VCaP (cell line): ENCODE measurements at regions not wholly inside any gene's neighbourhood (a gene's known extent, or its start where the extent isn't known, plus 50 kb on each side); places are given as distances from the start of the nearest gene placed in this dataset.

Source experiments
- H3K27ac ChIP-seq: fragments of 450-650 bp; 2 replicates; pipeline ENCODE4 v1.5.1; 2017
- TF ChIP-seq, protein P1 (sequence below): fragments of 450-650 bp; conservative IDR thresholded peaks from 2 replicates; pipeline ENCODE4 v1.5.1; 2017; ENCODE audit warnings: mild to moderate bottlenecking, moderate library complexity

DNA sequence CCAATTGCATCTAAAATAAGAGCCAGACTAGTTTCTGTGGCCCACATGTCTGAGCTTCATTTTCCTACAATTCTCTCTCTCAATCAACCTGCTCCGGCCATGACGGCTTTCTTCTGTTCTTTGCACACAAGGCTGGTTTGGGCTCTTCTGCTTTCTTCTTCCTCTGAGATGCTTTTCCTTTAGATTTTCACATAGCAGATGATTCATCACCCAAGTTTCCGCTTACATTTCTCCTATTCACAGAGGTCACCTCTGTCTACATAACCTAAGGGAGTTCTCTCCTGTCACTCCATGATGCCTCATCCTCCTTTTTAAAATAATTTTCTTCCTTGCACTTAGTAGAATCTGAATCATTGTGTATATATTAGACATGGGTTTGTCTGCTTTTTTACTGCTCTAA is 334.6 kb upstream of the TUSC1 start:
- TF ChIP-seq, protein P1, sequence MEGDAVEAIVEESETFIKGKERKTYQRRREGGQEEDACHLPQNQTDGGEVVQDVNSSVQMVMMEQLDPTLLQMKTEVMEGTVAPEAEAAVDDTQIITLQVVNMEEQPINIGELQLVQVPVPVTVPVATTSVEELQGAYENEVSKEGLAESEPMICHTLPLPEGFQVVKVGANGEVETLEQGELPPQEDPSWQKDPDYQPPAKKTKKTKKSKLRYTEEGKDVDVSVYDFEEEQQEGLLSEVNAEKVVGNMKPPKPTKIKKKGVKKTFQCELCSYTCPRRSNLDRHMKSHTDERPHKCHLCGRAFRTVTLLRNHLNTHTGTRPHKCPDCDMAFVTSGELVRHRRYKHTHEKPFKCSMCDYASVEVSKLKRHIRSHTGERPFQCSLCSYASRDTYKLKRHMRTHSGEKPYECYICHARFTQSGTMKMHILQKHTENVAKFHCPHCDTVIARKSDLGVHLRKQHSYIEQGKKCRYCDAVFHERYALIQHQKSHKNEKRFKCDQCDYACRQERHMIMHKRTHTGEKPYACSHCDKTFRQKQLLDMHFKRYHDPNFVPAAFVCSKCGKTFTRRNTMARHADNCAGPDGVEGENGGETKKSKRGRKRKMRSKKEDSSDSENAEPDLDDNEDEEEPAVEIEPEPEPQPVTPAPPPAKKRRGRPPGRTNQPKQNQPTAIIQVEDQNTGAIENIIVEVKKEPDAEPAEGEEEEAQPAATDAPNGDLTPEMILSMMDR, result no peak
- H3K27ac ChIP-seq, result no peak overlapping the region

DNA sequence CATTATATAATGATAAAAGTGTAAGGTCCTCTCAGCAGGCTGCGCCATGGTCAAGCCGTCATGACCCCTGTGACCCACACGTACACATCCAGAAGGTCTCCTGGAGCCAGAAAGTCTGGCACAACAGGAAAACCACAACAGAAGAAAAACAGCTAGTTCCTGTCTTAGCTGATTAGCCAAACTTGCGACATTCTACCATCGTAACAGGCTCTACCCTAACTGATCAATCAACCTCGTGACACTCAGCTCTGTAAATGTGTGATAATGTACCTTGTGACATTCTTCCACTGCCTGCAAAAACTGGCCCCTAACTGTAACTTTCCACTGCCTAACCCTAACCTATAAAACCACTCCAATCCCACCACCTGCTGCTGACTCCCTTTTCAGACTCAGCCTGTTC is 316.4 kb upstream of the TUSC1 start:
- no peak overlapping the region for H3K27ac ChIP-seq
- TF ChIP-seq, protein P1, result no peak

DNA sequence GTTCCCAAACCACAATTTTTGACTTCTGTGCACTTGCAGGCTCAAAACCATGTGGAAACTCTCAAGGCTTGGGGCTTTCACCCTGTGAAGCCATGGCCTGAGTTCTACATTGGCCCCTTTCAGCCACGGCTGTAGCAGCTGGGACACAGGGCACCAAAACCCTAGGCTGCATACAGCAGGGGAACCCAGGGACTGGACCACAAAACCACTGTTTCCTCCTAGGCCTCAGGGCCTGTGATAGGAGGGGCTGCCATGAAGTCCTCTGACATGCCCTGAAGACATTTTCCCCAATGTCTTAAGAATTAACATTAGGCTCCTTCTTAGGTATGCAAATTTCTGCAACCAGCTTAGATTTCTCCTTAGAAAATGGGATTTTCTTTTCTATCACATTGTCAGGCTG is 312.1 kb upstream of the TUSC1 start:
- H3K27ac ChIP-seq, result no peak overlapping the region
- TF ChIP-seq, protein P1, result no peak

DNA sequence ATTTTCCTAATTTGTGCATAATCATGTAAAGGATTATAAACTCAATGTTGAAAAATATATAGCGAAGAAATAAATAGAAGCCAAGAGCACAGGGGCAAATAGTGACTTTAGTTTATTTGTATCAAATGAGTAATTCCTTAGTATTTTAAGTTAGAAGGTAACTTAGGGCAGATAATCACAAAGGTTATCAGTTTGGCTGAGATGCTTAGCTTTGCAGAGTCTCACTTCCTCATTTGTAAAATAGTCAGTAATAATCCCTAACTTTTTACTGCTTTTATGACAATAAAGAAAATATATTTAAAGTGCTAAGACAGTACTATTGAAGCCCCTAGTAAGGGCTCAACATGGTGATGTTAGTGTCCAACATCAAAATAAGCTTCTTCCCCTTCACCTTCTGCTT is 297.4 kb upstream of the TUSC1 start:
- TF ChIP-seq, protein P1, result no peak
- no peak overlapping the region for H3K27ac ChIP-seq

DNA sequence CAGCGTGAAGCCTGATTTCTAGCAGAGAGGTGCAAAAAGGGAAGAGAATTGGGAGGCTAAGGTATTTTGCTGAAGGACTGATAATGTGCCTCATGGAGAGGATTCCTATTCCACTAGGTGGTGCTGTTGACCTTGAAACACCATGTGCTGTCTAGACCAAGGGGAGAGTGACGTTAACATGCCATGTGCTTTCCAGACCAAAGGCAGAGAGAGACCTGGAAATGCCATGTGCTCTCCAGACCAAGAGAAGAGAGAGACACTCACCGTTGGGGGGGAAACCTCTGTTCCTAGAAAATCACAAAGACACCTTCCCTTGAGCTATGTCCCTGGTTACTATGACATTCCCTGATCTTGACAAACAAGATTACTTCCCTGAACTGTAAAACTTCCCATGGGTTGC is 286.0 kb upstream of the TUSC1 start:
- H3K27ac ChIP-seq, result no peak overlapping the region
- TF ChIP-seq, protein P1, result peak; percentile 85

DNA sequence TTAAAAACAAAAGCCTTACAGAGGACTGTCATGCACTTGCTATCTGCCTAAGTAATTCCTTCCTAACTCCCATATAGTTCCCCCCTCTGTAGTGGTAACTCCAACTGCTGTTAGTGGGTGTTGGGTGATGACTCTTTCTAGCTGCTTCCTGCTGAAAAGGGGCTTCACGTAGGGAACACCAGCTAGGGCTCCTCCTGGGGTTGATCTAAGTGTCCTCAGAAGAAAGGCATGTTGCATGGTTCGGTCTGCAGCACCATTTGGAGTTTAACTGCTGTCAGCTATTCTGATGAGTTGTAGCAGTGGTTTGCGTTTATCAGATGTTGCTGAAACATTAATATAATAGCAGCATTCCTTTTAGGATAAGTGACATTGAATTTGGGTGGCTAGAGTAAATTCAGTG is 281.9 kb upstream of the TUSC1 start:
- TF ChIP-seq, protein P1, result no peak
- no peak overlapping the region for H3K27ac ChIP-seq

DNA sequence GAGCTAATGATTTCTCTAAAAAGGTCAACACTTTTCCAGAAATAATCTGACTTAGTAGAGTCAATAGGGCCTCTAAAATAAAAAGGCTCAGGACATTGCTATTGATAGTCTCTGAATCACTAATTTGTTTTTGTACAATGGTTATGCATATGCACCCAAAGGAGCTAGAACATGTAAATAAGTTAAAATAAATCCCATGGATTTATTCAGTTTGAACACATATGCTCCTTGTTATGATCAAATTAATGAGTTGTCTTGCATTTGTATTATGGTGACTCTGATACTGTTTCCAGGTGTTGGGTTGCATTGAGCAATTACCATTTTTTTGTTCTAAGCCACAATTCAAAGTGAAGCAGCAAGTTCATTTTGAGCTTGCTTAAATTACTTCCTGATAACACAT is 276.0 kb upstream of the TUSC1 start:
- no peak overlapping the region for H3K27ac ChIP-seq
- TF ChIP-seq, protein P1, result no peak

DNA sequence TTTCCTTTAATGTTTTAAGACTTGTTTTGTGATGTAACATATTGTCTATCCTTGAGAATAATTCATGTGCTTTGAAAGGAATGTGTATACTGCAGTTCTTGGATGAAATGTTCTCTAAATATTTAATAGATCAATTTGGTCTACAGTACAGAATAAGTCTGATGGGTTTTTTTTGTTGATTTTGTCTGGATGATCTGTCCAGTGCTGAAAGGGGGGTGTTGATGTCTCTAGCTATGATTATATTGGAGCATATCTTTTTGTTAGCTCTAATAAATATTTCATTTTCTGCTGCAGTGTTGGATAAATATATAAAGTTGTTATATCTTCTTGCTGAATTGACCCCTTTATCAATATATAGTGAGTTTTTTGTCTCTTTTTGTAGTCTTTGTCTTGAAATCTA is 269.9 kb upstream of the TUSC1 start:
- TF ChIP-seq, protein P1, result no peak
- no peak overlapping the region for H3K27ac ChIP-seq
